ENCODE measurements at regions not wholly inside any gene's neighbourhood (a gene's known extent, or its start where the extent isn't known, plus 50 kb on each side); places are given as distances from the start of the nearest gene placed in this dataset.

DNA sequence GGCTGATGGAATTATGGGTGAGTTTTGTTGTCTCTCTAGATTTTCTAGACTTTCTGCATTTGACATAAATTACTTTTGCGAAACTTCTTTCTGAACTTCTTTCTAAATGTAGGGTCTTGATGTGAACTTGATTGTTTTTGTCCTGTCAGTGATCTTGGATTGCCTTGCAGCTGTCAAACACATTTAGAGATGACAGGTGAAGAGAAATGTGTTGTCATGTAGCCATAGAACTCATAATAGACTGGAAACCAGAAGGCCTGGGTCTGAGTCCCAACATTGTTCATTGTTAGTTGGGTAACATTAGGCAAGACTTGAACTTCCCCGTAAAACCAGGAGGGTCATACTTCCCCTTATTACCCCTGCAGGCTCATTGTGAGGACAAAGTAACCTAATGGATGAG, 109.0 kb downstream of the LRIG3 start:
- Mint-ChIP-seq H3K36me3 (no peaks in the 10 kb centered on the region), H3K27ac (no peak overlapping the region), H3K4me1 (no peaks in the 10 kb centered on the region), H3K27me3 (ENCODE audit: low read depth in 2 of 2) (no peaks in the 10 kb centered on the region), H3K4me3 (no peak overlapping the region), H3K9me3 (peaks cover 0 to 4% of the 10 kb centered on the region in 2 donors)
- ATAC-seq (no peak), DNase-seq (no peak)
- TF ChIP-seq, protein P1, sequence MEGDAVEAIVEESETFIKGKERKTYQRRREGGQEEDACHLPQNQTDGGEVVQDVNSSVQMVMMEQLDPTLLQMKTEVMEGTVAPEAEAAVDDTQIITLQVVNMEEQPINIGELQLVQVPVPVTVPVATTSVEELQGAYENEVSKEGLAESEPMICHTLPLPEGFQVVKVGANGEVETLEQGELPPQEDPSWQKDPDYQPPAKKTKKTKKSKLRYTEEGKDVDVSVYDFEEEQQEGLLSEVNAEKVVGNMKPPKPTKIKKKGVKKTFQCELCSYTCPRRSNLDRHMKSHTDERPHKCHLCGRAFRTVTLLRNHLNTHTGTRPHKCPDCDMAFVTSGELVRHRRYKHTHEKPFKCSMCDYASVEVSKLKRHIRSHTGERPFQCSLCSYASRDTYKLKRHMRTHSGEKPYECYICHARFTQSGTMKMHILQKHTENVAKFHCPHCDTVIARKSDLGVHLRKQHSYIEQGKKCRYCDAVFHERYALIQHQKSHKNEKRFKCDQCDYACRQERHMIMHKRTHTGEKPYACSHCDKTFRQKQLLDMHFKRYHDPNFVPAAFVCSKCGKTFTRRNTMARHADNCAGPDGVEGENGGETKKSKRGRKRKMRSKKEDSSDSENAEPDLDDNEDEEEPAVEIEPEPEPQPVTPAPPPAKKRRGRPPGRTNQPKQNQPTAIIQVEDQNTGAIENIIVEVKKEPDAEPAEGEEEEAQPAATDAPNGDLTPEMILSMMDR (IDR thresholded peaks at IDR 0.05), result no peak
- no peaks in the 10 kb centered on the region for H3K36me3 ChIP-seq (ENCODE audit: control insufficient read depth, insufficient read depth, low read length)
- H3K27ac ChIP-seq (ENCODE audit: low read length), result no peak overlapping the region
- no peaks in the 10 kb centered on the region for H3K9me3 ChIP-seq (ENCODE audit: control insufficient read depth, insufficient read depth, low read length)
- H3K4me1 ChIP-seq (ENCODE audit: control insufficient read depth, insufficient read depth, low read length), result no peaks in the 10 kb centered on the region
- no peaks in the 10 kb centered on the region for H3K27me3 ChIP-seq (ENCODE audit: control insufficient read depth, insufficient read depth, low read length)
- no peak overlapping the region for H3K4me3 ChIP-seq (ENCODE audit: low read length)
- 92% methylated on average over 1 of the region's 2 CpGs for WGBS (ENCODE audit: insufficient coverage)
- intact Hi-C loops (cut with micrococcal nuclease), result no loop called here

DNA sequence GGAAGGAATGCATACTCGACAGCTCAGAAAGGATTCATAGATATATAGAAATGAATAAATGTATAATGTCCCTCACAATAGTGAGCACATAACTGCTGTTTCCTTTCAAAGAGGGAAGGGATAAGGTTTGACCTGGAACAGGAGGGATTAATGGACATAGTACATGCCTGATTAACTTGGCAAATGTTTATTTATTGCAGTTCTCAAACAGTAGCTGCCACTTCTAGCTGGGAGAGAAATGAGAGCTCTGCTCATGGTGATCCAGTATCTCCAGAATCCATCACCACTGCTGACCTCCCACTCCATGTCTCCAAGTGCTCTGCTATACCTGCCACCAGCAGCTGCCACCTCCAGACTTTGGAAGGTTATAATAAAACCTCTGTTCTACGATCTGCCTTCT, 108.1 kb downstream of the LRIG3 start:
- Mint-ChIP-seq H3K27ac (no peak overlapping the region), H3K27me3 (ENCODE audit: low read depth in 2 of 2) (no peaks in the 10 kb centered on the region), H3K36me3 (no peaks in the 10 kb centered on the region), H3K9me3 (peaks cover 0 to 4% of the 10 kb centered on the region in 2 donors), H3K4me3 (no peak overlapping the region), H3K4me1 (no peaks in the 10 kb centered on the region)
- H3K27me3 ChIP-seq (ENCODE audit: control insufficient read depth, insufficient read depth, low read length), result no peaks in the 10 kb centered on the region
- no CpG with 5 or more reads among the region's 2 CpGs for WGBS (ENCODE audit: insufficient coverage)
- no peak for DNase-seq
- H3K4me3 ChIP-seq (ENCODE audit: low read length), result no peak overlapping the region
- no peaks in the 10 kb centered on the region for H3K4me1 ChIP-seq (ENCODE audit: control insufficient read depth, insufficient read depth, low read length)
- no peak for ATAC-seq
- H3K27ac ChIP-seq (ENCODE audit: low read length), result no peak overlapping the region
- TF ChIP-seq, protein P1 (IDR thresholded peaks at IDR 0.05), result no peak
- no peaks in the 10 kb centered on the region for H3K9me3 ChIP-seq (ENCODE audit: control insufficient read depth, insufficient read depth, low read length)
- intact Hi-C loops (cut with micrococcal nuclease), result no loop called here
- no peaks in the 10 kb centered on the region for H3K36me3 ChIP-seq (ENCODE audit: control insufficient read depth, insufficient read depth, low read length)

DNA sequence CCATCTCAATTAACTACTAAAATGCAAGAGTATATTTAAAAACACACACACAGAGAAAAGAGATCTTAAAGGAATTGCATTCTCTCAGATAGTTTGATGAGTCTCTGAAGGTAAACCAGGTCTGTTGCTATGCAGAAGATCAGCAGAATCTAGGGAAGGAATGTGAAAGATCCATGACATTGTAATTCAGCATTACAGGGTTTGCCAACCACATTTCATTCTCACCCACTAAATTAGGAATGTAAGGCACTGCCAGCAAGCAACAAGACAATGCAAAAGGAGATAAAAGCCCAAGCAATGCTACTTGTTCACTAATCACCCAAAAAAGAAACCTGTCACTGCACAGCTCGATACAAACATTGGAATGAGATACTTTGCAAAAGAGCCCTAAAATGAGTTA, 106.3 kb downstream of the LRIG3 start:
- Mint-ChIP-seq H3K4me1 (no peaks in the 10 kb centered on the region), H3K27me3 (ENCODE audit: low read depth in 2 of 2) (no peaks in the 10 kb centered on the region), H3K27ac (no peak overlapping the region), H3K4me3 (no peak overlapping the region), H3K36me3 (no peaks in the 10 kb centered on the region), H3K9me3 (peaks cover 0 to 4% of the 10 kb centered on the region in 2 donors)
- ATAC-seq (no peak), DNase-seq (no peak)
- intact Hi-C loops (cut with micrococcal nuclease), result no loop called here
- Histone ChIP-seq H3K9me3 (ENCODE audit: control insufficient read depth, insufficient read depth, low read length) (no peaks in the 10 kb centered on the region), H3K27ac (ENCODE audit: low read length) (no peak overlapping the region), H3K36me3 (ENCODE audit: control insufficient read depth, insufficient read depth, low read length) (no peaks in the 10 kb centered on the region), H3K4me1 (ENCODE audit: control insufficient read depth, insufficient read depth, low read length) (no peaks in the 10 kb centered on the region), H3K27me3 (ENCODE audit: control insufficient read depth, insufficient read depth, low read length) (no peaks in the 10 kb centered on the region), H3K4me3 (ENCODE audit: low read length) (no peak overlapping the region)
- TF ChIP-seq, protein P1 (IDR thresholded peaks at IDR 0.05), result no peak
- 58% methylated on average over 1 of the region's 1 CpG for WGBS (ENCODE audit: insufficient coverage)

DNA sequence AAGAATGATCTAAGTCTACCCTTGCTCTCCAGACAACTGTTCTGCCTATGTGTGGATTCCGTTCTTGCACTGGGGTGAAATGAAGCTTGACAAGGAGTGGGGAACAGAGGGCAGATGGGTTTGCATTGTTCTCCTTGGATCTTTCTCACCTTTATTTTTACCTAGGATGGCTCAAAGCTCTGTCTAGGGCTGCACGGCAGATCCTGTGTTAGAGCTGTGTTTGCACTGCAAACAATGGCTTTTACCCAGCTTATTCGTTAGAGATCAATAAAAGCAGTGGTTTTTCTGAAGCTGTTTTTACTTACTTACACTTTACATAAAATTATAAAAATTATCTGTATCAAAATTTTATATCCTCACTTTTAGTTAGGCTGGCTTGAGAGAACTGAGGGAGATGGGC, 105.1 kb downstream of the LRIG3 start:
- Histone ChIP-seq H3K27ac (ENCODE audit: low read length) (no peak overlapping the region), H3K9me3 (ENCODE audit: control insufficient read depth, insufficient read depth, low read length) (no peaks in the 10 kb centered on the region), H3K4me3 (ENCODE audit: low read length) (no peak overlapping the region), H3K27me3 (ENCODE audit: control insufficient read depth, insufficient read depth, low read length) (no peaks in the 10 kb centered on the region), H3K36me3 (ENCODE audit: control insufficient read depth, insufficient read depth, low read length) (no peaks in the 10 kb centered on the region), H3K4me1 (ENCODE audit: control insufficient read depth, insufficient read depth, low read length) (no peaks in the 10 kb centered on the region)
- H3K27ac Mint-ChIP-seq, result no peak overlapping the region
- ATAC-seq, result no peak
- H3K9me3 Mint-ChIP-seq, result peaks cover 0 to 6% of the 10 kb centered on the region in 2 donors
- H3K27me3 Mint-ChIP-seq (ENCODE audit: low read depth in 2 of 2), result no peaks in the 10 kb centered on the region
- TF ChIP-seq, protein P1 (IDR thresholded peaks at IDR 0.05), result no peak
- no peaks in the 10 kb centered on the region for H3K4me1 Mint-ChIP-seq
- intact Hi-C loops (cut with micrococcal nuclease), result no loop called here
- no peak for DNase-seq
- WGBS (ENCODE audit: insufficient coverage), result 93% methylated on average over 3 of the region's 3 CpGs
- no peak overlapping the region for H3K4me3 Mint-ChIP-seq
- H3K36me3 Mint-ChIP-seq, result no peaks in the 10 kb centered on the region

Data from natural killer cell (primary cell).